Loucy (cell line): ENCODE measurements at regions not wholly inside any gene's neighbourhood (a gene's known extent, or its start where the extent isn't known, plus 50 kb on each side); places are given as distances from the start of the nearest gene placed in this dataset.

Experiments used
- EZH2phosphoT487 ChIP-seq: fragments of 200-600 bp; IDR thresholded peaks from 2 replicates; pipeline ENCODE4 v1.6.1; 2018; ENCODE audit warnings: antibody characterized with exemption, mild to moderate bottlenecking, moderate library complexity, borderline replicate concordance
- TF ChIP-seq, protein P1 (sequence below): fragments of 200-600 bp; sonication (generic); conservative IDR thresholded peaks from 2 replicates; pipeline ENCODE4 v1.5.1; 2014; ENCODE audit warnings: mild to moderate bottlenecking, antibody characterized with exemption, low read length

DNA sequence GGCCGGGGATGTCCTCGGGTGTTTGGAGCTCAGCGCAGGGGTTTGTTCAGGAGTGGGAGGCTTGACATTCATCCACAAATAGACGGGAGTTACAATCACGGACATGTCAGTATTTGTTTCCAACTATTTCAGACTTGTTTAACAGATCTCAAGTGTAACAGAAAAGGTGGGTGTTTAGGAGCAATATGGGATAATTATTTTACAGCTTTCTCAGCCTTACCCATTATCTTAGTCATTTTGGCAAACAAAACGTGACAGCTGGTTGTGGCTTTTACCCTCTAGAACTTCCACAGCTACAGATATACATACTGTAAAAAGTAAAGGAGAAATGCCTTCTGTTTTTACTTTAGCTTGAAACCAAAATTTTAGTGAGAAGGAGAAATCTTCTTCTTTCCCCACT lies 178.7 kb upstream of the TMEM45B start:
- TF ChIP-seq, protein P1, sequence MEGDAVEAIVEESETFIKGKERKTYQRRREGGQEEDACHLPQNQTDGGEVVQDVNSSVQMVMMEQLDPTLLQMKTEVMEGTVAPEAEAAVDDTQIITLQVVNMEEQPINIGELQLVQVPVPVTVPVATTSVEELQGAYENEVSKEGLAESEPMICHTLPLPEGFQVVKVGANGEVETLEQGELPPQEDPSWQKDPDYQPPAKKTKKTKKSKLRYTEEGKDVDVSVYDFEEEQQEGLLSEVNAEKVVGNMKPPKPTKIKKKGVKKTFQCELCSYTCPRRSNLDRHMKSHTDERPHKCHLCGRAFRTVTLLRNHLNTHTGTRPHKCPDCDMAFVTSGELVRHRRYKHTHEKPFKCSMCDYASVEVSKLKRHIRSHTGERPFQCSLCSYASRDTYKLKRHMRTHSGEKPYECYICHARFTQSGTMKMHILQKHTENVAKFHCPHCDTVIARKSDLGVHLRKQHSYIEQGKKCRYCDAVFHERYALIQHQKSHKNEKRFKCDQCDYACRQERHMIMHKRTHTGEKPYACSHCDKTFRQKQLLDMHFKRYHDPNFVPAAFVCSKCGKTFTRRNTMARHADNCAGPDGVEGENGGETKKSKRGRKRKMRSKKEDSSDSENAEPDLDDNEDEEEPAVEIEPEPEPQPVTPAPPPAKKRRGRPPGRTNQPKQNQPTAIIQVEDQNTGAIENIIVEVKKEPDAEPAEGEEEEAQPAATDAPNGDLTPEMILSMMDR: no peak
- TF ChIP-seq EZH2phosphoT487: no peak
